ENCODE measurements at regions not wholly inside any gene's neighbourhood (a gene's known extent, or its start where the extent isn't known, plus 50 kb on each side); places are given as distances from the start of the nearest gene placed in this dataset.

- ATAC-seq (no peak), DNase-seq (no peak)
- TF ChIP-seq, protein P1, sequence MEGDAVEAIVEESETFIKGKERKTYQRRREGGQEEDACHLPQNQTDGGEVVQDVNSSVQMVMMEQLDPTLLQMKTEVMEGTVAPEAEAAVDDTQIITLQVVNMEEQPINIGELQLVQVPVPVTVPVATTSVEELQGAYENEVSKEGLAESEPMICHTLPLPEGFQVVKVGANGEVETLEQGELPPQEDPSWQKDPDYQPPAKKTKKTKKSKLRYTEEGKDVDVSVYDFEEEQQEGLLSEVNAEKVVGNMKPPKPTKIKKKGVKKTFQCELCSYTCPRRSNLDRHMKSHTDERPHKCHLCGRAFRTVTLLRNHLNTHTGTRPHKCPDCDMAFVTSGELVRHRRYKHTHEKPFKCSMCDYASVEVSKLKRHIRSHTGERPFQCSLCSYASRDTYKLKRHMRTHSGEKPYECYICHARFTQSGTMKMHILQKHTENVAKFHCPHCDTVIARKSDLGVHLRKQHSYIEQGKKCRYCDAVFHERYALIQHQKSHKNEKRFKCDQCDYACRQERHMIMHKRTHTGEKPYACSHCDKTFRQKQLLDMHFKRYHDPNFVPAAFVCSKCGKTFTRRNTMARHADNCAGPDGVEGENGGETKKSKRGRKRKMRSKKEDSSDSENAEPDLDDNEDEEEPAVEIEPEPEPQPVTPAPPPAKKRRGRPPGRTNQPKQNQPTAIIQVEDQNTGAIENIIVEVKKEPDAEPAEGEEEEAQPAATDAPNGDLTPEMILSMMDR (IDR thresholded peaks at IDR 0.05), result no peak
- no peaks in the 10 kb centered on the region for H3K36me3 ChIP-seq
- no peaks in the 10 kb centered on the region for H3K4me1 ChIP-seq
- H3K27ac ChIP-seq, result no peak overlapping the region
- intact Hi-C loops (cut with DNase I), result no loop called here
- no peak overlapping the region for H3K4me3 ChIP-seq
- no peaks in the 10 kb centered on the region for H3K9me3 ChIP-seq
- no peaks in the 10 kb centered on the region for H3K27me3 ChIP-seq (ENCODE audit: low read depth)
Measured at GRCh38 chr3:22665528-22665927, 537.6 kb upstream of the UBE2E2 start.

GRCh38 chr3:22666736-22667135 is 536.4 kb upstream of the UBE2E2 start:
- intact Hi-C loops (cut with DNase I), result no loop called here
- Histone ChIP-seq H3K36me3 (no peaks in the 10 kb centered on the region), H3K27ac (no peak overlapping the region), H3K9me3 (no peaks in the 10 kb centered on the region), H3K4me3 (no peak overlapping the region), H3K27me3 (ENCODE audit: low read depth) (no peaks in the 10 kb centered on the region), H3K4me1 (no peaks in the 10 kb centered on the region)
- no peak for ATAC-seq
- TF ChIP-seq, protein P1 (IDR thresholded peaks at IDR 0.05), result no peak
- no peak for DNase-seq

DNA sequence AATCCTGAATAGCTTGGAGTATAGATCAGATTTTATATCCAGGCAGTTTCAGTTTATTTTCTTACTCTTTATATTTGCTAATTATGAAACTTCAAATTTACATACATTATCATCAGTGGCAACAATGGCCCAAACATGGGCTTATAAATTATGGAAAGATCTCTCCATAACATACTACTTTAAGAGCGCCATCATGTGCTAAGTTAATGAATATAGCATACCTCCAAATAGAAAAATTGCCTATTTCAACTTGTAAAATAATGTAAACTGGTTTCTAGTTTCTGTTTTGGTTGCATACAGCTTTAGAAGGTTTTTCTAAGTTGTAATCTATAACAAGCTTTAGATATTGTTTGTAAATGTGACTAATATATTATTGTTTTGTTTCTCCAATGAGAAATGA is 531.3 kb upstream of the UBE2E2 start:
- no peaks in the 10 kb centered on the region for H3K4me1 ChIP-seq
- H3K36me3 ChIP-seq, result no peaks in the 10 kb centered on the region
- DNase-seq (no peak), ATAC-seq (no peak)
- H3K27ac ChIP-seq, result no peak overlapping the region
- no peak overlapping the region for H3K4me3 ChIP-seq
- no peaks in the 10 kb centered on the region for H3K27me3 ChIP-seq (ENCODE audit: low read depth)
- TF ChIP-seq, protein P1 (IDR thresholded peaks at IDR 0.05), result no peak
- intact Hi-C loops (cut with DNase I), result no loop called here
- H3K9me3 ChIP-seq, result no peaks in the 10 kb centered on the region

- H3K27me3 ChIP-seq (ENCODE audit: low read depth), result no peaks in the 10 kb centered on the region
- H3K9me3 ChIP-seq, result no peaks in the 10 kb centered on the region
- H3K4me3 ChIP-seq, result no peak overlapping the region
- H3K4me1 ChIP-seq, result no peaks in the 10 kb centered on the region
- TF ChIP-seq, protein P1 (IDR thresholded peaks at IDR 0.05), result no peak
- no peak for ATAC-seq
- intact Hi-C loops (cut with DNase I), result no loop called here
- DNase-seq, result no peak
- H3K27ac ChIP-seq, result no peak overlapping the region
- H3K36me3 ChIP-seq, result no peaks in the 10 kb centered on the region
Measured at GRCh38 chr3:22684739-22685138, 518.4 kb upstream of the UBE2E2 start.

DNA sequence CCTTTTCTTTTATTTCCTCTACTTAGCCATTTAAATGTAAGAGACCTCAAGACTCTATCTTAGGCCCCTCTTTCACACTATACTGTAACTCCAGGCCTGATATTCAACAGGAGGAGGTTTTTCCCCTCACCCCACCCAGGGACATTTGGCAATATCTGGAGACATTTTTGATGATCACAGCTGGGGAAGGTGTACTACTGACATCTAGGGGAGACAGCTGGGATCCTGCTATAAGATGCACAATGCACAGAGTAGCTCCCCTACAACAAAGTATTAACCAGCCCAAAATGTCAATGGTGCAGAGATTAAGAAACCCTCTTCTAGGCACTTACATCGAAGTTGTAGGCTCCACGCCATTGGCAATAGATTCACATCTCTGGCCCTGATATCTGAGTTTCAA is 517.5 kb upstream of the UBE2E2 start:
- intact Hi-C loops (cut with DNase I), result no loop called here
- no peak for DNase-seq
- no peaks in the 10 kb centered on the region for H3K4me1 ChIP-seq

More for the DNA sequence above, 517.5 kb upstream of the UBE2E2 start:
- no peaks in the 10 kb centered on the region for H3K36me3 ChIP-seq
- H3K27ac ChIP-seq, result no peak overlapping the region
- H3K4me3 ChIP-seq, result no peak overlapping the region
- H3K9me3 ChIP-seq, result no peaks in the 10 kb centered on the region
- TF ChIP-seq, protein P1 (IDR thresholded peaks at IDR 0.05), result no peak
- H3K27me3 ChIP-seq (ENCODE audit: low read depth), result no peaks in the 10 kb centered on the region
- ATAC-seq, result no peak
